ENCODE measurements at regions not wholly inside any gene's neighbourhood (a gene's known extent, or its start where the extent isn't known, plus 50 kb on each side); places are given as distances from the start of the nearest gene placed in this dataset.

- DNase-seq (ENCODE audit: low spot score) = no peak
These were observed 95.9 kb upstream of the STX18 start for GRCh38 chr4:4637710-4638109.

- no peak for DNase-seq (ENCODE audit: low spot score)
These were observed 91.6 kb upstream of the STX18 start for GRCh38 chr4:4633431-4633830.

- DNase-seq (ENCODE audit: low spot score) = no peak
These were observed 89.3 kb upstream of the STX18 start for GRCh38 chr4:4631150-4631549.

- no peak for DNase-seq (ENCODE audit: low spot score)
These were observed 86.1 kb upstream of the STX18 start for GRCh38 chr4:4627906-4628305.

GRCh38 chr4:4627111-4627510, 85.3 kb upstream of the STX18 start:
- no peak for DNase-seq (ENCODE audit: low spot score)

GRCh38 chr4:4625488-4625887, 83.6 kb upstream of the STX18 start:
- DNase-seq (ENCODE audit: low spot score) = no peak

GRCh38 chr4:4624276-4624897, 82.5 kb upstream of the STX18 start:
- no peak for DNase-seq (ENCODE audit: low spot score)

- no peak for DNase-seq (ENCODE audit: low spot score)
These were observed 78.0 kb upstream of the STX18 start for GRCh38 chr4:4619821-4620220.

- DNase-seq (ENCODE audit: low spot score) = no peak
These were observed 77.0 kb upstream of the STX18 start for GRCh38 chr4:4618847-4619246.

GRCh38 chr4:4614925-4615678, 73.3 kb upstream of the STX18 start:
- DNase-seq (ENCODE audit: low spot score) = no peak

GRCh38 chr4:4613641-4614286, 71.9 kb upstream of the STX18 start:
- DNase-seq (ENCODE audit: low spot score) = no peak

- DNase-seq (ENCODE audit: low spot score) = no peak
These were observed 71.2 kb upstream of the STX18 start for GRCh38 chr4:4613126-4613465.

- no peak for DNase-seq (ENCODE audit: low spot score)
These were observed 68.8 kb upstream of the STX18 start for GRCh38 chr4:4610672-4611071.

- no peak for DNase-seq (ENCODE audit: low spot score)
These were observed 67.9 kb upstream of the STX18 start for GRCh38 chr4:4609622-4610334.

- no peak for DNase-seq (ENCODE audit: low spot score)
These were observed 66.3 kb upstream of the STX18 start for GRCh38 chr4:4608214-4608537.

- DNase-seq (ENCODE audit: low spot score) = no peak
These were observed 65.7 kb upstream of the STX18 start for GRCh38 chr4:4607336-4608213.

GRCh38 chr4:4606321-4606720, 64.5 kb upstream of the STX18 start:
- DNase-seq (ENCODE audit: low spot score) = no peak

GRCh38 chr4:4605849-4606248, 64.0 kb upstream of the STX18 start:
- no peak for DNase-seq (ENCODE audit: low spot score)

GRCh38 chr4:4603592-4603991, 61.7 kb upstream of the STX18 start:
- no peak for DNase-seq (ENCODE audit: low spot score)

GRCh38 chr4:4603067-4603466, 61.2 kb upstream of the STX18 start:
- DNase-seq (ENCODE audit: low spot score) = no peak

GRCh38 chr4:4602468-4602867, 60.6 kb upstream of the STX18 start:
- DNase-seq (ENCODE audit: low spot score) = no peak

GRCh38 chr4:4601803-4602369, 60.0 kb upstream of the STX18 start:
- no peak for DNase-seq (ENCODE audit: low spot score)

All from germinal center (tissue), 1 donor.